Ecto neural progenitor cell (in vitro differentiated cells): ENCODE measurements at regions not wholly inside any gene's neighbourhood (a gene's known extent, or its start where the extent isn't known, plus 50 kb on each side); places are given as distances from the start of the nearest gene placed in this dataset.
A peak's percentile ranks its signal among the peaks of the same experiment; 100 is the strongest.

Experiments
- DNase-seq: peaks from one replicate; pipeline ENCODE4 v3.0.0-alpha.2; 2018; ENCODE audit warnings: low spot score

- DNase-seq: no peak
Measured at GRCh38 chr1:209431402-209431801, 152.1 kb upstream of the CAMK1G start.

DNA sequence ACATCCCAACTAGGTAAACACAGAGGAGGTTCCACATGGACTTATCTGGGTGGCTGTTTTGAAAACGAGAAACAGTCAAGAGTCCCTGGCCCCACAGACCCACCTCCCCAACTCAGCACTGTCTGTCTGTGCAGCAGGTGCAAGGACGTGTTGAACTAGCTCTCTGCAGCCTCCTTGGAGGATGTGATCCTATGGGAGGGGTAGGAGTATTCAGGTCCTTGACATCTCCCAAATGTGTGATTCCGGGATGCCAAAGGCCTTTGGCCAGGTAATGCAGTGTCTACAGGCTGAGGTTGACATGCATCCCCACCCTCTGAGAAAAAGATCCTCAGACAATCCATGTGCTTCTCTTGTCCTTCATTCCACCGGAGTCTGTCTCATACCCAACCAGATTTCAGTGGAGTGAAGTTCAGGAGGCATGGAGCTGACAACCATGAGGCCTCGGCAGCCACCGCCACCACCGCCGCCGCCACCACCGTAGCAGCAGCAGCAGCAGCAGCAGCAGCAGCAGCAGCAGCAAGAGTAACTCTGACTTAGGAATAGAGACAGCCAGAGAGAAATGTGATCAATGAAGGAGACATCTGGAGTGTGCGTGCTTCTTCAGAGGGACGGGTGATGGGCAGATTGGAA, 151.6 kb upstream of the CAMK1G start:
- no peak for DNase-seq

- DNase-seq: no peak
Measured at GRCh38 chr1:209432443-209432825, 151.1 kb upstream of the CAMK1G start.

DNA sequence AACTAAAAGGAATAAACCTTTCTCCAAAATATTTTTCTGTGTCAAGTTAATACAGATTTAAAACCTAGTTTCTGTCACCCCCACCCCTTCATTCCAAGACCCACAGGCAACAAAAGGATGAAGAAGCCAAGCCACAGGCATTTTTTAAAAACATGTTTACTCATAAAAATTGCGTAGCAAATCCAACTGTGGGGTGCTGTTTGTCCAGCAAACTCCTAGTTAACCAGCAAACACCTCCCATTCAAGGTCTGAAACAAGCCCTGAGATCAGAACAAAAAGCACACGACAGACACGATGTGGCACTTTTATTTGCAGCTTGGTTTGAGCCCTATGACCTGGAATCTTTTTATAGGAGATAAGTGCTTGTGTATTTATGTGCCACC, 149.9 kb upstream of the CAMK1G start:
- DNase-seq: no peak

DNA sequence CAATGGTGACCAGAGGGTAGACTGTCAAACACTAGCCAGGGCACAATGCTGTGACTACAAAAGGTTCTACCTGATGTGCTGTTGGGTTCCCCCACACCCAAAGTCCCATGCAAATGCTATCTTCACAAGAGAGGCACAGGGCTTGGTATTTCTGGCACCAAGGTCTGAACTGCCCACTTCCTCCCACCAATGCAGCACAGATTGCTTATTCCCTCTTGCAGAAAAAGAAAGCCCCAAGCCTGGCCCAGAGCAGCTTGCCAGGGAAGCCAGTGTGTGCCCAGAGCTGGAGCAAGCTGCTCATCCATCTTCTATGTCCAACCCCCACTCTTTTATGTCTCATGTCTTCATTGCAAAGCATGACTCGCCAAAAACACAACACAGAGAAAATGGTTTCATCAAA, 149.4 kb upstream of the CAMK1G start:
- DNase-seq: no peak

DNA sequence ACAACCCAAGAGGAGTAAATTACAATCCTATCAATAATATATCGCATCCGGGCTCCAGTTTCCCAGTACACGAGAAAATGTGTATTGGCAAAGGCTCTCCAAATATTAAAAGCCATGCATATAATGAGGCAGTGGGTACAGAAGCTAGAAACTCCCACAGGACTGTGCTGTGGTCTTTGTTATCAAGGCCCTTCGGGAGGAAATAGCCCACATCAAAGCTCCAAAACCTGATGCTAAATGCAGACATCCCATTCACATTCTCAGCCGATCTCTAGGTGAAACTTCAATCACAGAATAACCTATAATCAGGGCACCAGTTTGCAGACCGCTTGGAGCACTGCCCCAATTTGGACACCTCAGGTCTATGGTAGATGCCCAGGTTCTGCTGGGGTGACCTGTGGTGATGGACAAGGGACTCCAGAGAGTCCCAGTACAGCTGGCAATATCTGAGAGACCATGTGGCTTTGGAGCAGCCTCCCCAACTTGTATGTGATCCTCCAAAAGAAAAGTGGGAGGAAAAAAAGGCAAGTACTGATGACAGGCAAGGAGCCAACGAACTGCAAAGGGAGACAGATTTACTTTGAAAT, 148.8 kb upstream of the CAMK1G start:
- DNase-seq: no peak

DNA sequence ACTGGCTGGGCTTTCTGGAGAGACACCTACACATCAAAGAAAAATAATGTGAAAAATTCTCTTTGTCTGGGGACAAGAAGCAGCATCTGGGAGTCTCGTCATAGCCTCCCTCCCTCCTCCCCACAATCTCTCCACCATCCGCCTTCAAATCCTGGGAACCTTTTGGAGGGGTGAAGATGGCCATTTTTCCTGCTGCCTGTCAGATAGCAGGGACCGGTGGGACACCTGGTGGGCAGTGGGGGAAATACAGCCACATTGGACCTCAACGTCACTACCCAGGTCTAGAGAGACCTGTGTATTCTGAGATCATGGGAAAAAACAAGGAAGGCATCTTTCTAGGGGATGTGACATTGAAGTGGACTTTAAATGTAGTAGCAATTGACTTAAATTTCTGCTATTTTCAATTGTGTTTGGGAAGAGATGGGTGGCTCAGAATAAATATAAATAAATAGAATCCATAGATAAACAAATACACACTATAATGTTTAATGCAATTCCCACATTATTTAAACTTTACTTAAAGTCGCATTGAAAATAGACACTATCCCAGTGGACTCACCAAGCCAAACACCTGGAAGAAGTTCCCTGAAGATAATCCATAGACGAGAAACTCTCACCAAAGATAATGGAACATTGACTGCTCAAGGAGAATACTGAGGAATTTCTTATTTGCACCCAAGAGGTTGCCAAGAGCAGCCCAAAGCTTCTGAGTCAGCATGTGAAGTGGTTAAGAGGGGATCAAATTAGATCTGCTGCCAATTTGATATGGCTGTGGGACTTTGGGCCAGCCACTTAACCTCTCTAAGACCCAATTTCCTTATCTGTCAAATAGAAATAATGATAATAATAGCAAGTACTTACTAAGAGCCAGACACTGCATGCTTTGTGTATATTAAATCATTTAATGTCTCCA, 147.6 kb upstream of the CAMK1G start:
- peak; percentile 88 for DNase-seq

- no peak for DNase-seq
Measured at GRCh38 chr1:209439828-209440227, 143.7 kb upstream of the CAMK1G start.

DNA sequence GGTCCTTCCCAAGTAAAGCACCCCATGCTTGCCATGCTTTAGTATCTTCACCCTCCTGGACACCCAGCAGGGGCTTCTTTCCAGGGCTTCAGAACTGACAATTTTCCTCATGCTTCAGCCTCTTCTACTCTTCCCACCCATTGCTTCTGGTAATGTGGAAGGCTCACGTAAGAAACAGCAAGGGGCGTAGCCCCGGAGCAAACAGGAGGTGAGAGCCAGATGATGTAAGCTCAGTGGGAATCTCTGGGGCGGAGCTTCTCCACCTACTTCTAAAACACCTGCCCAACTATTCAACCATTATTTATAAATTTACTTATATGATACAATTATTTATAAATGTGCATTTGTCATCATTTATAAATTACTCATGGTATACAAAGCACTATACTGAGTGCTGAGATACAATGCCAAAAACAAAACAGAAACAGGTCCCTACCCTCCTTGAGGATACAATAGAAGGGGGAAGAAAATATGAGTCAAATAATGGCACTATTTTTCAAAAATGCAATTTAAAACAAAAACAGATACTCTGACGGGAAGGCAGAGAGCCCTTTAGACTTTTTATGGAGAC, 140.1 kb upstream of the CAMK1G start:
- no peak for DNase-seq

DNA sequence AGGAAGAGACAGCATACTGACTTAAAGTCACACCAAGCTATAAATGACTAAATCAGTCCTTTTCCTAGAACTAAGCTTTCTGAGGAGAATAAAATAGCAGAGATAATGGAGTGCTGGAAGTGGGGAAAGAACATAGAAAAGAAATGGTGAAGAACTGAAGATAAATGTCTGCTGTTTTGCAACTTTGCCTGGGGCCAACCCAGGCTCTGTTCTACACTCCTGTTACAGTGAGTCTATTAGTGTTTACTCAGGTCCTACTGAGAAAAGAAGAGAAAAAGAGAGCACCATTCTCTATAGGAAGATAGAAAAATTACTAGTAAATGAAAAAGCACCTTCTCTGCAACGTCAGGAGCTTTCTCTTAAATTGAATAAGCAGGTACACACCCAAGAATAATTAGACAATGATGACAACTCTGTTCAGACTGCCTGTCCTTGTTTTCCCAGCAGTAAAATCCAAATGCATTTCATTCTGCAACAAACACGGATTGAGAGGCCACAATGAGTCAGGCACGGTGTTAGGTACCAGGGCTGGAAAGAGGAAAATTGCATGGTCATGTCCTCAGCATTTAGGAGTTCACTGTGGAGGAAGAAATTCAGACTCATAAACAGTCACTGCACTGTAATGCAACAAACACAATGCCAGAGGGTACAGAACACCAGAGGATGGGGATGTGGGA, 139.4 kb upstream of the CAMK1G start:
- DNase-seq: no peak

DNA sequence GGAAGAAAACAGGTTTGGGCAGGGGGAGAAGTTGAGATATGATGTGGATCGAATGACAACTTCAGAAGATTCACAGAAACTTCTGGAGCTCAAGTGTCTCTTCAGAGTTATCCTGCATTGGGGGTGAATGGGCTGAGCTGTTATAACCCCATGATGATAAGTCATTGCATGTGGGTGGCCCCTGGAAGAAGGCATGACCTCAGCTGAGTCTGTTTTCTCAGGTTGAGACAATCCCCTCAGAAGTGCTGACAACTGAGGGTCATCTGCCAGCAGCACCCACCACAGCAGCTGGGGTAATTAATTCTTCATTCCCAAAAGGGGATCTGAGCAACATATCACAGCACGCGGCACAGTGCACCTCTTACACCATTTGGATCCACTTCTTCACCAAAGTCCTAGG, 138.6 kb upstream of the CAMK1G start:
- no peak for DNase-seq

DNA sequence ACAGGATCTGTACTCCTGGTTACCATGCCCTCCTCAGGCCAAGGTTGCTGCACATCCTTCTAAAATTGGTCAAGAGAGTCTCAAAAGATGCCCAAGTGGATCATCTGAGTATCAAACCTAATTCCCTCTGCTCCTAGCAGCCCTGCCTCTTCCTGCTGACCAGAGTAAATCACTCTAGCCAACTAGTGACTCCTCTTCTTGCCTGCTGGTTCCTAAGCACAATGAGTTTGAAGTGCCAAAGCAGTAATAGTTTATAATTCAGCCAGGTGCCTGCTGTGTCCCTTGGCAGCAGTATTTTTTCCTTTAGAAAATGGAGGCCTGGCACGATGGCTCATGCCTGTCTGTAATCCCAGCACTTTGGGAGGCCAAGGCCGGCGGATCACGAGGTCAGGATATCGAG, 137.9 kb upstream of the CAMK1G start:
- no peak for DNase-seq

DNA sequence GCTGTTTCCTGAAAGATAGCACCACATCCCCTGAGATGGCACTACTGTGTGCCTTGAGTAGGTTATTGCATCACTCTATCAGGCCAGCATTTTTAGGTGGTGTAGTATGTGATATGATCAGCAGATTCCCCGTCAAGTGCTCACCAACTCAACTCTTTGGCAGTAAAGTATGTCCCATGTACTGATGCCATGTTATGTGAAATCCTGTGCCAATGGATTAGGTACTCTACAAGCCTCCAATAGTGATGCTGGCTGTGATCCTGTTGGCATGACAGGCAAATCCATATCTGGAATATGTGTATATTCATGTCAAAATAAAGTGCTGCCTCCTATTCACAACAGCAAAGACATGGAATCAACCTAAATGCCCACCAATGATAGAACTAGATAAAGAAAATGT, 137.2 kb upstream of the CAMK1G start:
- no peak for DNase-seq

- no peak for DNase-seq
Measured at GRCh38 chr1:209454340-209454994, 129.0 kb upstream of the CAMK1G start.

DNA sequence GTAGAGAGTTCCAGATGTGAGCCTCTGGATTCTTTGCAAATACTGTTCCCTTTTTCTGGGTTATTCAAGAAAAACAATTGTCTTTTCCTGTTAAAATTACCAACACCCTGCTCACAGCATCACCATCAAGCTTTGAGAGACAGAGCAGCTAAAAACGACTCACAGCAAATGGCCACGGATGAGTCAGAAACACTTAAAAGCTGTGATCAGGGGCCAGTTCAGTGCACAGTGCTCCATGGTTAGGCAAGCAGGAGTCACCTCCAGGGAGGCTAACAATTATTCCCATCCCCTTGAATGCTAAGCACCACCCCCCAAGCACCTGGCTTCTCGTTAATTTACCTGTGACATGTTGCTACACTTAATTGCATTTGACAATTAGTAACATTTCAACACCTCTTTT, 128.4 kb upstream of the CAMK1G start:
- no peak for DNase-seq

DNA sequence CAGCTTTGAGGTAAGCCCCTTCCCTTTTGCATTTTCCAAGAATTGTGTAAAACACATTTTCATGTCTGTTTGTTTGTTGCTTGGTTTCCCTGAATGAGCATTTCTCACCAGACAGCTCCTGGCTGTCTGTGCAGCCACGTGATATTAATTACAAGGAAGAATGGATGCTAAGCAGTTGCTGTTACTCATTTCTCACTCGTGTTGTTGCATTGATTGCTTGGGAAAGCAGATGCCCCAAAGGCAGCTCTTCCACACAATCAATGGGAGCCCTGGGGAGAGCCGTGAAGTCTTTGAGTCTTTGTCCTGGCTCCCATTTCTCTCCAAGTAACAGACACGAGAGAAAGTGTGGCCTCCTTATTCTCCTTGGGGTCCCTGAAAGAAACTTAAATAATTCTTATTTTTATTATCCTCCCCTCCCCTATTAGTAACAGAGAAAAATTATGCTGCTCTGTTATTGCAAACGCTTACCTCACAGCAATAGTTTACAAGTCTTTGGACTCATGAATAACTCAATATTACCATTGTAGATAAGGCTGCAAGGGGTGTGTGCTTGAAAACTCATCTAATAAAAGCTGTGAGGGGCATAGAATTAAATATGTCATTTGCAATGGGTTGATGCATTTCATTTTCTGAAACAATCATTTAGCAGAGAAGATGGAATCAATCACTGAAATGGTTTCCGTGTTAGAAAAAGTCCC, 127.7 kb upstream of the CAMK1G start:
- no peak for DNase-seq

DNA sequence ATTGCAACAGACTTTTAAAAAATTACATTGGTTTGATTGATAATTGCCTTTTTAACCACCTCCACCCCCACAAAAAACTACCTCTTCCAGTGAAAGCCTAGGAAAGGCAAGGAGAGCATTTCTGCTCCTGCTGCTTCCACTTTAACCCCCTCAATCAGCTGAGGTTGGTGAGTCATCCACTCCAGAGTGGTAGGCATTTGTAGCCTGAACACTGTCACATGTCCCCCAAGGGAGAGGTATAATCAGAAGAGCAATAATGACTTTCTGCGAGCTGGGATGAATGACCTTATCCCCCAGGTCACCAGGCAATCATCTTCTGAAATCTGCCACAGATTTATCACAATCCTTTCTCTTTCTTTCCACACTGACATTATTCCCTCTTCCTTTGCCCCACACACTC, 126.6 kb upstream of the CAMK1G start:
- no peak for DNase-seq

GRCh38 chr1:209457401-209458125, 126.0 kb upstream of the CAMK1G start:
- DNase-seq: no peak

- DNase-seq: no peak
Measured at GRCh38 chr1:209458921-209459320, 124.6 kb upstream of the CAMK1G start.

DNA sequence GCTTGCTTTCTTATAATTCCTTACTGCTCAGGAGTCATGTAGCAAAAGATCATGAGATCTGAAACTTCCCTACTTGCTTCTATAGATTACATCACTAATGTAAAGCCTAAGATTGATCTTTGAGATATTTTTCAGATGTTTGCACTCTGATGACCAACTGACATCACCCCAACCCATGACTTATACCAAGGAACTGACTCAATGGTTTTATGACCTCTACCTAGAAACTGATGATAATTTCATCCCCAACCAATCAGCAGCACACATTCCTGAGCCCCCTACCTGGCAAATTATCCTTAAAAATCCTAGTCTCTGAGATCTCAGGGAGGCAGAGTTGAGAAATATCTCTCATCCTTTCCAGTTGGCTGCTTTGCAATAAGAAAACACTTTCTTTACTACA, 122.3 kb upstream of the CAMK1G start:
- no peak for DNase-seq

GRCh38 chr1:209462433-209462832, 121.1 kb upstream of the CAMK1G start:
- DNase-seq: no peak
